Testis (tissue), 2 donors: ENCODE measurements at regions not wholly inside any gene's neighbourhood (a gene's known extent, or its start where the extent isn't known, plus 50 kb on each side); places are given as distances from the start of the nearest gene placed in this dataset.

ENCODE experiments used
- POLR2A ChIP-seq: fragments of 450-650 bp; IDR thresholded peaks from one replicate; pipeline ENCODE4 v1.6.1; 2017; ENCODE audit warnings: antibody characterized with exemption, mild to moderate bottlenecking, moderate library complexity
- TF ChIP-seq, protein P1 (sequence below), 3 experiments: fragments of 450-650 bp in 2 of 3; fragments of 200-600 bp in 1 of 3; sonication (generic) in 1 of 3; IDR thresholded peaks; one replicate each; pipeline ENCODE4 v1.5.1; 2016 to 2019; ENCODE audit warnings: antibody characterized with exemption in 3 of 3, mild to moderate bottlenecking in 2 of 3, moderate library complexity in 1 of 3

DNA sequence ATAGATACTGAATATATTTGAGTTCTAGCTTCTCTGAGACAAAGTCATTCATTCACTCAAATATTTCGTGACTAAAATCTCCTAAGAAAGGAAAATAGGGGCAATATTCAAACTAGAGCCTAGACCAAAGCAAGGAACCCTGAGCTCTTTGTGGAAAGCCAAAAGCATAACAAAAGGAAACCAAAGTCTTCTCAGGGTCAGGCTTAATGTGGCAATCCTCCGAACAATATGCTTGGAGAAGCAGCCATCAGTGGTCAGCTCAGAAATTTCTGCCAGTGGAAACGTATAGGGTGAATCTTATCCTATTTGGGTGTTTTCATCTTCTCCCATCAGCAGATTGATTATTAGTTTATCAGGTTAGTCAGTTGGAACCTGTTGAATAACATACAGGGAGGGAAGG, 151.3 kb upstream of the SLC13A1 start:
- TF ChIP-seq, protein P1, sequence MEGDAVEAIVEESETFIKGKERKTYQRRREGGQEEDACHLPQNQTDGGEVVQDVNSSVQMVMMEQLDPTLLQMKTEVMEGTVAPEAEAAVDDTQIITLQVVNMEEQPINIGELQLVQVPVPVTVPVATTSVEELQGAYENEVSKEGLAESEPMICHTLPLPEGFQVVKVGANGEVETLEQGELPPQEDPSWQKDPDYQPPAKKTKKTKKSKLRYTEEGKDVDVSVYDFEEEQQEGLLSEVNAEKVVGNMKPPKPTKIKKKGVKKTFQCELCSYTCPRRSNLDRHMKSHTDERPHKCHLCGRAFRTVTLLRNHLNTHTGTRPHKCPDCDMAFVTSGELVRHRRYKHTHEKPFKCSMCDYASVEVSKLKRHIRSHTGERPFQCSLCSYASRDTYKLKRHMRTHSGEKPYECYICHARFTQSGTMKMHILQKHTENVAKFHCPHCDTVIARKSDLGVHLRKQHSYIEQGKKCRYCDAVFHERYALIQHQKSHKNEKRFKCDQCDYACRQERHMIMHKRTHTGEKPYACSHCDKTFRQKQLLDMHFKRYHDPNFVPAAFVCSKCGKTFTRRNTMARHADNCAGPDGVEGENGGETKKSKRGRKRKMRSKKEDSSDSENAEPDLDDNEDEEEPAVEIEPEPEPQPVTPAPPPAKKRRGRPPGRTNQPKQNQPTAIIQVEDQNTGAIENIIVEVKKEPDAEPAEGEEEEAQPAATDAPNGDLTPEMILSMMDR (IDR thresholded peaks at IDR 0.05), result no peak
- no peak for TF ChIP-seq POLR2A
